Mammary epithelial cell (primary cell): ENCODE measurements at regions not wholly inside any gene's neighbourhood (a gene's known extent, or its start where the extent isn't known, plus 50 kb on each side); places are given as distances from the start of the nearest gene placed in this dataset.

Source experiments
- CTCF ChIP-seq, 2 donors: IDR thresholded peaks in 1 of 2; conservative IDR thresholded peaks in 1 of 2; 2 replicates each; pipeline ENCODE4 v1.5.1; 2011 to 2012; ENCODE audit warnings: inconsistent platforms in 2 of 2, low read length in 2 of 2, mild to moderate bottlenecking in 2 of 2, control low read depth in 1 of 2, low read depth in 1 of 2; ENCODE audit not compliant: insufficient read depth in 1 of 2; ENCODE audit errors: extremely low read depth in 1 of 2
- EZH2 ChIP-seq: IDR thresholded peaks from 2 replicates; pipeline ENCODE4 v1.6.1; 2012; ENCODE audit warnings: low read length, inconsistent platforms, borderline replicate concordance

GRCh38 chr3:165617134-165617533 lies 220.1 kb downstream of the BCHE start:
- no peak for TF ChIP-seq CTCF (conservative IDR thresholded peaks at IDR 0.05 in 1 of 2, IDR thresholded peaks at IDR 0.05 in 1 of 2; ENCODE audit: extremely low read depth in 1 of 2, insufficient read depth in 1 of 2, low read depth in 1 of 2, low read length in 2 of 2)
- TF ChIP-seq EZH2, result no peak
